Suprapubic skin (tissue), 4 donors: ENCODE measurements at regions not wholly inside any gene's neighbourhood (a gene's known extent, or its start where the extent isn't known, plus 50 kb on each side); places are given as distances from the start of the nearest gene placed in this dataset.

Experiments used
- DNase-seq, 2 donors: peaks; one replicate each; pipeline ENCODE4 v3.0.0-alpha.2; 2019; ENCODE audit warnings: low spot score in 2 of 2
- H3K27ac ChIP-seq: fragments of 200-600 bp; sonication (generic); one replicate; pipeline ENCODE4 v1.5.1; 2019
- H3K27me3 ChIP-seq: fragments of 200-600 bp; sonication (generic); one replicate; pipeline ENCODE4 v1.5.1; 2019
- H3K36me3 ChIP-seq: fragments of 200-600 bp; sonication (generic); one replicate; pipeline ENCODE4 v1.5.1; 2019
- H3K4me1 ChIP-seq: fragments of 200-600 bp; sonication (generic); one replicate; pipeline ENCODE4 v1.5.1; 2019
- H3K4me3 ChIP-seq: fragments of 200-600 bp; sonication (generic); one replicate; pipeline ENCODE4 v1.5.1; 2019; ENCODE audit warnings: mild to moderate bottlenecking
- H3K9me3 ChIP-seq: fragments of 200-600 bp; sonication (generic); one replicate; pipeline ENCODE4 v1.5.1; 2019
- CTCF ChIP-seq, 2 donors: fragments of 200-600 bp in 1 of 2; fragments of 450-650 bp in 1 of 2; sonication (generic) in 1 of 2; IDR thresholded peaks; one replicate each; pipeline ENCODE4 v1.5.1; 2016 to 2019; ENCODE audit warnings: antibody characterized with exemption in 2 of 2, mild to moderate bottlenecking in 1 of 2, moderate library complexity in 1 of 2
- EP300 ChIP-seq: sonication (generic); formaldehyde crosslinking; IDR thresholded peaks from one replicate; pipeline ENCODE4 v1.6.1; 2017; ENCODE audit warnings: antibody characterized with exemption
- POLR2A ChIP-seq, 2 donors: fragments of 450-650 bp; IDR thresholded peaks; one replicate each; pipeline ENCODE4 v1.6.1; 2017; ENCODE audit warnings: antibody characterized with exemption in 2 of 2, mild to moderate bottlenecking in 2 of 2, moderate library complexity in 2 of 2
- POLR2AphosphoS5 ChIP-seq, 3 donors: sonication (generic); formaldehyde crosslinking; IDR thresholded peaks; one replicate each; pipeline ENCODE4 v1.6.1; 2017; ENCODE audit warnings: antibody characterized with exemption in 3 of 3
- WGBS: methylation state at CpG from one replicate; pipeline ENCODE4 v1.1.5; 2018; 5-methylcytosine and 5-hydroxymethylcytosine counted together

DNA sequence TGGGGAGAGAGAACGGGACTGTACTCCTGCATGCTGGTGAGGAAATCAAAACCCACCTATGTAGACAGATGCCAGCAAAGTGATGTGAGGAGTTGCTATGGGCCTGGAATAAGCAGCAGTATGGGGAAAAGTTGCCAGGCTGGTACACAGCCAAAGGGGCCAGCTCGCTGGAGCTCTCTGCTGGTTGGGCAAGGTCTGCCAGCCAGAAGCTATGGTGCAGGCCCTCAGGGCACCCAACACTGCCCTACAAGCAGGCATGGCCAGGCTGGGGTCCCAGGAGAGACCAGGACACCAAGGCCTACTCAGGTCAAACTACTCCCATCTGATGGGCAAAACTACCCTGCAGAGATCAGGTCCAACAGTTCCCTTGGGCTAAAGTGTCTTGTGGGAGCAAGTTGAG, 916.6 kb downstream of the IPMK start:
- 63% methylated on average over 2 of the region's 2 CpGs for WGBS
- Histone ChIP-seq H3K4me3 (no peak overlapping the region), H3K9me3 (peaks cover 5% of the 10 kb centered on the region), H3K4me1 (no peaks in the 10 kb centered on the region), H3K27ac (no peak overlapping the region), H3K27me3 (no peaks in the 10 kb centered on the region), H3K36me3 (no peaks in the 10 kb centered on the region)
- no peak for TF ChIP-seq CTCF (IDR thresholded peaks at IDR 0.05)
- no peak for TF ChIP-seq EP300
- TF ChIP-seq POLR2A (IDR thresholded peaks at IDR 0.05) = no peak
- no peak for TF ChIP-seq POLR2AphosphoS5 (IDR thresholded peaks at IDR 0.05)
- DNase-seq = no peak

- Histone ChIP-seq H3K4me1 (no peaks in the 10 kb centered on the region), H3K27ac (no peak overlapping the region), H3K36me3 (no peaks in the 10 kb centered on the region), H3K27me3 (peaks cover 3% of the 10 kb centered on the region), H3K4me3 (no peak overlapping the region), H3K9me3 (no peaks in the 10 kb centered on the region)
- DNase-seq = no peak
- WGBS = 84% methylated on average over 7 of the region's 7 CpGs
- no peak for TF ChIP-seq POLR2A (IDR thresholded peaks at IDR 0.05)
- no peak for TF ChIP-seq EP300
- no peak for TF ChIP-seq POLR2AphosphoS5 (IDR thresholded peaks at IDR 0.05)
- no peak for TF ChIP-seq CTCF (IDR thresholded peaks at IDR 0.05)
Measured at GRCh38 chr10:57341294-57341693, 926.4 kb downstream of the IPMK start.

- TF ChIP-seq POLR2AphosphoS5 (IDR thresholded peaks at IDR 0.05) (no peak), CTCF (IDR thresholded peaks at IDR 0.05) (peak; percentile 23 to 51)
- H3K27me3 ChIP-seq = peaks cover 3% of the 10 kb centered on the region
- no peak overlapping the region for H3K27ac ChIP-seq
- 37% methylated on average over 4 of the region's 4 CpGs for WGBS
- H3K36me3 ChIP-seq = no peaks in the 10 kb centered on the region
- no peaks in the 10 kb centered on the region for H3K4me1 ChIP-seq
- no peak overlapping the region for H3K4me3 ChIP-seq
- no peaks in the 10 kb centered on the region for H3K9me3 ChIP-seq
- DNase-seq = no peak
Measured at GRCh38 chr10:57338823-57339558, 928.7 kb downstream of the IPMK start.

- no peaks in the 10 kb centered on the region for H3K4me1 ChIP-seq
- H3K27me3 ChIP-seq = peaks cover 3% of the 10 kb centered on the region
- H3K36me3 ChIP-seq = no peaks in the 10 kb centered on the region
- 82% methylated on average over 10 of the region's 14 CpGs for WGBS
- TF ChIP-seq EP300 (no peak), POLR2A (IDR thresholded peaks at IDR 0.05) (no peak), POLR2AphosphoS5 (IDR thresholded peaks at IDR 0.05) (no peak), CTCF (IDR thresholded peaks at IDR 0.05) (no peak)
- H3K27ac ChIP-seq = no peak overlapping the region
- no peak overlapping the region for H3K4me3 ChIP-seq
- no peaks in the 10 kb centered on the region for H3K9me3 ChIP-seq
- no peak for DNase-seq
Measured at GRCh38 chr10:57336865-57337264, 930.8 kb downstream of the IPMK start.

DNA sequence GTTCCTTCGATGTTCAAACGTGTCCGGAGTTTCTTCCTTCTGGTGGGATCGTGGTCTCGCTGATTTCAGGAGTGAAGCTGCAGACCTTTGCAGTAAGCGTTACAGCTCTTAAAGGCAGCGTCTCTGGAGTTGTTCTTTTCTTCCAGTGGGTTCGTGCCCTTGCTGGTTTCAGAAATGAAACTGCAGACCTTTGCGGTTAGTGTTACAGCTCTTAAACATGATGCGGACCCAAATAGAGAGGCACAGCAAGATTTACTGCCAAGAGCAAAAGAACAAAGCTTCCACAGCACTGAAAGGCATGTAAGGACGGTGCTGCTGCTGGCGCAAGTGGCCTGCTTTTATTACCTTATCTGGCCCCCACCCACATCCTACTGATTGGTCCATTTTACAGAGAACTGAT, 931.4 kb downstream of the IPMK start:
- Histone ChIP-seq H3K27ac (no peak overlapping the region), H3K27me3 (peaks cover 3% of the 10 kb centered on the region), H3K9me3 (no peaks in the 10 kb centered on the region), H3K4me3 (no peak overlapping the region), H3K36me3 (no peaks in the 10 kb centered on the region), H3K4me1 (no peaks in the 10 kb centered on the region)
- DNase-seq = no peak
- 71% methylated on average over 12 of the region's 12 CpGs for WGBS
- TF ChIP-seq CTCF (IDR thresholded peaks at IDR 0.05) (no peak), POLR2A (IDR thresholded peaks at IDR 0.05) (no peak), POLR2AphosphoS5 (IDR thresholded peaks at IDR 0.05) (no peak), EP300 (no peak)
